Astrocyte (in vitro differentiated cells and primary cell): ENCODE measurements at regions not wholly inside any gene's neighbourhood (a gene's known extent, or its start where the extent isn't known, plus 50 kb on each side); places are given as distances from the start of the nearest gene placed in this dataset.
A peak's percentile ranks its signal among the peaks of the same experiment; 100 is the strongest.

Experiments
- DNase-seq: peaks from one replicate; pipeline ENCODE4 v3.0.0-alpha.2; 2010; ENCODE audit warnings: low read depth
- FAIRE-seq: peaks from 2 replicates; lab custom pipeline; 2011; peaks lifted over from hg19 to GRCh38; lab: Jason Lieb, UNC
- H2AFZ ChIP-seq: 2 replicates; pipeline ENCODE4 v1.6.0; 2012; ENCODE audit warnings: low read depth, low read length, inconsistent platforms
- H3K27ac ChIP-seq: 2 replicates; pipeline ENCODE4 v1.5.1; 2011; ENCODE audit warnings: low read depth, low read length, inconsistent platforms
- H3K27me3 ChIP-seq: 2 replicates; pipeline ENCODE4 v1.6.0; 2011; ENCODE audit warnings: low read length, inconsistent platforms; ENCODE audit not compliant: insufficient read depth
- H3K36me3 ChIP-seq: 2 replicates; pipeline ENCODE4 v1.5.1; 2011; ENCODE audit warnings: low read length, inconsistent platforms; ENCODE audit not compliant: insufficient read depth
- H3K4me1 ChIP-seq: 2 replicates; pipeline ENCODE4 v1.5.1; 2011; ENCODE audit warnings: low read length, inconsistent platforms; ENCODE audit not compliant: insufficient read depth
- H3K4me2 ChIP-seq: 2 replicates; pipeline ENCODE4 v1.6.0; 2012; ENCODE audit warnings: low read length, inconsistent platforms
- H3K4me3 ChIP-seq: 2 replicates; pipeline ENCODE4 v1.5.1; 2011; ENCODE audit warnings: low read depth, mild to moderate bottlenecking, low read length, inconsistent platforms; ENCODE audit not compliant: insufficient read depth
- H3K79me2 ChIP-seq: 2 replicates; pipeline ENCODE4 v1.6.0; 2012; ENCODE audit warnings: mild to moderate bottlenecking, low read length, inconsistent platforms; ENCODE audit not compliant: insufficient read depth
- H3K9ac ChIP-seq: 2 replicates; pipeline ENCODE4 v1.6.0; 2012; ENCODE audit warnings: mild to moderate bottlenecking, low read length, inconsistent platforms
- H3K9me3 ChIP-seq: 2 replicates; pipeline ENCODE4 v1.5.1; 2012; ENCODE audit warnings: low read depth, mild to moderate bottlenecking, low read length, inconsistent platforms; ENCODE audit not compliant: insufficient read depth
- H4K20me1 ChIP-seq: 2 replicates; pipeline ENCODE4 v1.6.0; 2012; ENCODE audit warnings: low read length, inconsistent platforms; ENCODE audit not compliant: insufficient read depth
- H3K27ac Mint-ChIP-seq: one replicate; pipeline ENCODE4 v1.8.0; 2021; ENCODE audit warnings: mild to moderate bottlenecking, mixed read lengths; ENCODE audit not compliant: unreplicated experiment
- H3K27me3 Mint-ChIP-seq: one replicate; pipeline ENCODE4 v1.8.0; 2021; ENCODE audit warnings: low read depth, mixed read lengths; ENCODE audit not compliant: unreplicated experiment
- H3K36me3 Mint-ChIP-seq: one replicate; pipeline ENCODE4 v1.8.0; 2021; ENCODE audit warnings: low read depth, mixed read lengths; ENCODE audit not compliant: unreplicated experiment
- H3K4me1 Mint-ChIP-seq: one replicate; pipeline ENCODE4 v1.8.0; 2021; ENCODE audit warnings: low read depth, mixed read lengths; ENCODE audit not compliant: unreplicated experiment
- H3K4me3 Mint-ChIP-seq: one replicate; pipeline ENCODE4 v1.8.0; 2021; ENCODE audit warnings: mild to moderate bottlenecking, moderate library complexity, mixed read lengths; ENCODE audit not compliant: unreplicated experiment
- H3K9me3 Mint-ChIP-seq: one replicate; pipeline ENCODE4 v1.8.0; 2021; ENCODE audit warnings: mild to moderate bottlenecking, mixed read lengths; ENCODE audit not compliant: unreplicated experiment
- EZH2 ChIP-seq: IDR thresholded peaks from 2 replicates; pipeline ENCODE4 v1.6.1; 2012; ENCODE audit warnings: mild to moderate bottlenecking, low read length, inconsistent platforms; ENCODE audit not compliant: insufficient read depth
- TF ChIP-seq, protein P1 (sequence below): IDR thresholded peaks from 2 replicates; pipeline ENCODE4 v1.5.1; 2011; ENCODE audit warnings: low read depth, mild to moderate bottlenecking, inconsistent platforms, low read length, moderate library complexity; ENCODE audit not compliant: insufficient read depth

DNA sequence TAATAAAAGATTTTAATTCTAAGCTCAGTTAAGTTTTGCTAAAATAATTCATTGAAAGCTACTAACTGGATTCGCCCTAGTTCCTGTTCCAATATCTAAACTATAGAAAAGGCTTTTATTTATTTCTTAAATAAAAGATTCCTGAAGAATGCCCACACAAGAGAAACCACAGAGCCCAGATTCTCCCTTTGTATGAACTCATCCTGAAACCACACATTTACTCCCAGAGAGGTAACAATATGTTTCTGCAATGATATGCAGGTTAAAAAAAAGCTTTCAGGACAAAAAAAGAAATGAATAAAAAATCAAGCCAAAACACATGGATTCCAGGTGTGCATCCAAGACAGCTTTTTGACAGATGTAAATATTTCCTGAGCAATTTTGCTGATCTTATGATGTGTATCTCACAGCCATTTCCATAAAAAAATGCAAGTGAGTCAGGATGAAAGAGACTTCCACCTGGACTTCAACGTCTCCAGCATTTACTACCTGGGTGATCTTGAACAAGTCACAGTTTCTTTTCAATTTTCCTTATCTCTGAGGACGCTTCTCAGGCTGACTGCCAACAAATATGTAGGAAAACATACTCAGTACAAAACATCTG lies 234.4 kb upstream of the FAT1 start:
- Mint-ChIP-seq H3K36me3 (no peaks in the 10 kb centered on the region), H3K27ac (no peak overlapping the region), H3K9me3 (peaks cover 6% of the 10 kb centered on the region), H3K27me3 (no peaks in the 10 kb centered on the region), H3K4me1 (peaks cover 11% of the 10 kb centered on the region), H3K4me3 (no peak overlapping the region)
- H4K20me1 ChIP-seq, result no peaks in the 10 kb centered on the region
- DNase-seq (peak; percentile 47), FAIRE-seq (no peak)
- TF ChIP-seq, protein P1, sequence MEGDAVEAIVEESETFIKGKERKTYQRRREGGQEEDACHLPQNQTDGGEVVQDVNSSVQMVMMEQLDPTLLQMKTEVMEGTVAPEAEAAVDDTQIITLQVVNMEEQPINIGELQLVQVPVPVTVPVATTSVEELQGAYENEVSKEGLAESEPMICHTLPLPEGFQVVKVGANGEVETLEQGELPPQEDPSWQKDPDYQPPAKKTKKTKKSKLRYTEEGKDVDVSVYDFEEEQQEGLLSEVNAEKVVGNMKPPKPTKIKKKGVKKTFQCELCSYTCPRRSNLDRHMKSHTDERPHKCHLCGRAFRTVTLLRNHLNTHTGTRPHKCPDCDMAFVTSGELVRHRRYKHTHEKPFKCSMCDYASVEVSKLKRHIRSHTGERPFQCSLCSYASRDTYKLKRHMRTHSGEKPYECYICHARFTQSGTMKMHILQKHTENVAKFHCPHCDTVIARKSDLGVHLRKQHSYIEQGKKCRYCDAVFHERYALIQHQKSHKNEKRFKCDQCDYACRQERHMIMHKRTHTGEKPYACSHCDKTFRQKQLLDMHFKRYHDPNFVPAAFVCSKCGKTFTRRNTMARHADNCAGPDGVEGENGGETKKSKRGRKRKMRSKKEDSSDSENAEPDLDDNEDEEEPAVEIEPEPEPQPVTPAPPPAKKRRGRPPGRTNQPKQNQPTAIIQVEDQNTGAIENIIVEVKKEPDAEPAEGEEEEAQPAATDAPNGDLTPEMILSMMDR, result no peak
- TF ChIP-seq EZH2, result no peak
- no peak overlapping the region for H2AFZ ChIP-seq
- no peak overlapping the region for H3K4me3 ChIP-seq
- no peaks in the 10 kb centered on the region for H3K27me3 ChIP-seq
- no peak overlapping the region for H3K9ac ChIP-seq
- no peaks in the 10 kb centered on the region for H3K36me3 ChIP-seq
- H3K4me1 ChIP-seq, result no peaks in the 10 kb centered on the region
- H3K4me2 ChIP-seq, result no peak overlapping the region
- no peaks in the 10 kb centered on the region for H3K9me3 ChIP-seq
- no peaks in the 10 kb centered on the region for H3K79me2 ChIP-seq
- H3K27ac ChIP-seq, result no peak overlapping the region

GRCh38 chr4:186958726-186959350 lies 235.2 kb upstream of the FAT1 start:
- FAIRE-seq (no peak), DNase-seq (no peak)
- Histone ChIP-seq H3K9me3 (no peaks in the 10 kb centered on the region), H2AFZ (peak overlapping the region; percentile 5), H4K20me1 (no peaks in the 10 kb centered on the region), H3K4me3 (no peak overlapping the region), H3K27me3 (no peaks in the 10 kb centered on the region), H3K36me3 (no peaks in the 10 kb centered on the region), H3K4me1 (no peaks in the 10 kb centered on the region), H3K79me2 (no peaks in the 10 kb centered on the region), H3K27ac (no peak overlapping the region), H3K9ac (no peak overlapping the region), H3K4me2 (no peak overlapping the region)
- Mint-ChIP-seq H3K4me1 (peaks cover 11% of the 10 kb centered on the region), H3K9me3 (peaks cover 6% of the 10 kb centered on the region), H3K4me3 (no peak overlapping the region), H3K36me3 (no peaks in the 10 kb centered on the region), H3K27ac (no peak overlapping the region), H3K27me3 (no peaks in the 10 kb centered on the region)
- TF ChIP-seq, protein P1, result no peak
- TF ChIP-seq EZH2, result no peak

DNA sequence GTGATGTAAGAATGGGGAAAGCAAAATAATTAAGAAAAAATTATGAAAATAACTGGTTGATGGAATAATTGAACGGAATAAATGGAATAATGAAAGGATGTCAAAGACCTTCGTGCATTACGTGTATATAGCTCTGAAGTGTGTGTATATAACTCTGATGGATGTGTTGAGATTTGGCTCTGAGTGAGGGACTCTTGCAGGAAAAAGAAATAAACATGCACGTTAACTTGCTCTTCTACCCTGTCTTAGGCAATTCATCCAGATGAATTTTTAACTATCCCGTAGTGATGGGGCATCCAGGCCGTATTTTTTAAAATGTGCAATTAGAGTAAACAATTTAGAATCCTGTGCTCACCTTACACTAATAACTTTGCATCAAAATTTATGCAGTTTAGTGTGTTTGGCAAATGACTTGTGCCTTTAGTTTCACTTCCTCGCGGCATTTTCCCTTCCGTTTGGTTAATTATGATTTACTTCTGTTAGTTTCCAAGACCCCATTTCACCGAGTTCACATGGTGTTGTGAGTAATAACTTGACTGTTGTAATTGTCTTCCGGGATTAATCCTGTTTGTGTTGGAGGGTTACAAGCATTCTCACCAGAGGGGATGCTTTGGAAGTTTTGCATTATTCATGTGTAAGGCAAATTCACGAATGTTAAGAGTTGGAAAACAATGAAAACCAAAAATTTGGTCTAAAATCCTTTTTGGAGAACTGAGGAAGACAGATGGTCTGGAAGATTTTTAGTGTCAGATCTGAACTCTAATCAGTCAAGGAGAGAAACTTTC lies 256.5 kb upstream of the FAT1 start:
- peak overlapping the region; percentile 74 for H3K4me2 ChIP-seq
- Mint-ChIP-seq H3K27ac (no peak overlapping the region), H3K4me3 (no peak overlapping the region), H3K9me3 (no peaks in the 10 kb centered on the region), H3K4me1 (peaks cover 19% of the 10 kb centered on the region), H3K36me3 (no peaks in the 10 kb centered on the region), H3K27me3 (no peaks in the 10 kb centered on the region)
- H2AFZ ChIP-seq, result peak overlapping the region; percentile 32
- H3K79me2 ChIP-seq, result no peaks in the 10 kb centered on the region
- no peaks in the 10 kb centered on the region for H3K27me3 ChIP-seq
- H3K9me3 ChIP-seq, result no peaks in the 10 kb centered on the region
- no peaks in the 10 kb centered on the region for H4K20me1 ChIP-seq
- no peak overlapping the region for H3K27ac ChIP-seq
- H3K9ac ChIP-seq, result no peak overlapping the region
- TF ChIP-seq EZH2, result no peak
- TF ChIP-seq, protein P1, result no peak
- DNase-seq (peak; percentile 57), FAIRE-seq (no peak)
- no peak overlapping the region for H3K4me3 ChIP-seq
- no peaks in the 10 kb centered on the region for H3K36me3 ChIP-seq
- H3K4me1 ChIP-seq, result peaks cover 7% of the 10 kb centered on the region
